Calu3 (cell line): ENCODE measurements at regions not wholly inside any gene's neighbourhood (a gene's known extent, or its start where the extent isn't known, plus 50 kb on each side); places are given as distances from the start of the nearest gene placed in this dataset.

Source experiments
- BruUV-seq: library from RNA; stranded (reverse); fragments of 400-500 nt; replicated peaks from 2 replicates; lab custom pipeline; 2021; lab: Mats Ljungman, UMichigan
- CTCF ChIA-PET: fragments of 300-600 bp; sonication (Branson Sonifier 250); formaldehyde crosslinking; loops from one replicate; lab custom pipeline; 2022; ENCODE audit warnings: antibody characterized with exemption; lab: Charles Lee
- DNase-seq: peaks from one replicate; pipeline ENCODE4 v3.0.0; 2022
- H3K27ac Mint-ChIP-seq: one replicate; pipeline ENCODE4 v1.8.0; 2022; ENCODE audit warnings: mixed read lengths; ENCODE audit not compliant: unreplicated experiment
- H3K27me3 Mint-ChIP-seq: one replicate; pipeline ENCODE4 v1.8.0; 2022; ENCODE audit warnings: mixed read lengths; ENCODE audit not compliant: unreplicated experiment
- H3K36me3 Mint-ChIP-seq: one replicate; pipeline ENCODE4 v1.8.0; 2022; ENCODE audit warnings: mild to moderate bottlenecking, moderate library complexity, mixed read lengths; ENCODE audit not compliant: insufficient read depth, unreplicated experiment
- H3K4me1 Mint-ChIP-seq: one replicate; pipeline ENCODE4 v1.8.0; 2022; ENCODE audit warnings: mild to moderate bottlenecking, low read depth, mixed read lengths; ENCODE audit not compliant: unreplicated experiment
- H3K4me3 Mint-ChIP-seq: one replicate; pipeline ENCODE4 v1.8.0; 2022; ENCODE audit warnings: mild to moderate bottlenecking, low read depth, moderate library complexity, mixed read lengths; ENCODE audit not compliant: unreplicated experiment
- H3K9me3 Mint-ChIP-seq: one replicate; pipeline ENCODE4 v1.8.0; 2022; ENCODE audit warnings: low read depth, mixed read lengths; ENCODE audit not compliant: unreplicated experiment
- CTCF ChIP-seq: fragments of 200-600 bp; IDR thresholded peaks from one replicate; pipeline ENCODE4 v1.8.0; 2022; ENCODE audit warnings: antibody characterized with exemption; ENCODE audit not compliant: unreplicated experiment
- intact Hi-C: fragments of 100-400 bp; cut with micrococcal nuclease; formaldehyde crosslinking; loops from one replicate; pipeline ENCODE4 v1.10.0; 2022; ENCODE audit not compliant: unreplicated experiment

GRCh38 chr7:49166441-49166840, 242.1 kb downstream of the CDC14C start:
- Mint-ChIP-seq H3K36me3 (no peaks in the 10 kb centered on the region), H3K27me3 (no peaks in the 10 kb centered on the region), H3K4me1 (no peaks in the 10 kb centered on the region), H3K9me3 (peaks cover 2% of the 10 kb centered on the region), H3K4me3 (no peak overlapping the region), H3K27ac (no peak overlapping the region)
- no peak for DNase-seq
- TF ChIP-seq CTCF = peak; percentile 10
- BruUV-seq = no TSS peak
- CTCF ChIA-PET = interaction anchor here (1.2 kb wide), 1 partner anchor 165 kb away, joined by 6 read pairs; no protein-coding TSS in a partner anchor
- intact Hi-C loops = loop anchor here (1.0 to 2.0 kb wide), 3 partner anchors 165 to 867 kb away; no protein-coding TSS in a partner anchor

- CTCF ChIA-PET = no interaction called here
- no peaks in the 10 kb centered on the region for H3K4me1 Mint-ChIP-seq
- no peak for DNase-seq
- TF ChIP-seq CTCF = no peak
- BruUV-seq = no TSS peak
- intact Hi-C loops = no loop called here
- H3K4me3 Mint-ChIP-seq = no peak overlapping the region
- H3K27ac Mint-ChIP-seq = no peak overlapping the region
- no peaks in the 10 kb centered on the region for H3K36me3 Mint-ChIP-seq
- no peaks in the 10 kb centered on the region for H3K27me3 Mint-ChIP-seq
- H3K9me3 Mint-ChIP-seq = peaks cover 6% of the 10 kb centered on the region
These were observed 248.3 kb downstream of the CDC14C start for GRCh38 chr7:49172639-49173038.

GRCh38 chr7:49174396-49174795, 250.0 kb downstream of the CDC14C start:
- Mint-ChIP-seq H3K9me3 (peaks cover 4% of the 10 kb centered on the region), H3K36me3 (no peaks in the 10 kb centered on the region), H3K27me3 (no peaks in the 10 kb centered on the region), H3K27ac (no peak overlapping the region), H3K4me1 (no peaks in the 10 kb centered on the region), H3K4me3 (no peak overlapping the region)
- BruUV-seq = no TSS peak
- DNase-seq = no peak
- intact Hi-C loops = no loop called here
- CTCF ChIA-PET = no interaction called here
- TF ChIP-seq CTCF = no peak

GRCh38 chr7:49187543-49188268, 263.4 kb downstream of the CDC14C start:
- no TSS peak for BruUV-seq
- peaks cover 2% of the 10 kb centered on the region for H3K9me3 Mint-ChIP-seq
- no peak for TF ChIP-seq CTCF
- intact Hi-C loops = loop anchor here (5.0 kb wide), 1 partner anchor 185 kb away; no protein-coding TSS in a partner anchor
- no peaks in the 10 kb centered on the region for H3K4me1 Mint-ChIP-seq
- CTCF ChIA-PET = interaction anchor here (0.7 kb wide), 1 partner anchor 410 kb away, joined by 3 read pairs; no protein-coding TSS in a partner anchor
- no peaks in the 10 kb centered on the region for H3K27me3 Mint-ChIP-seq
- H3K27ac Mint-ChIP-seq = no peak overlapping the region
- H3K4me3 Mint-ChIP-seq = no peak overlapping the region
- H3K36me3 Mint-ChIP-seq = no peaks in the 10 kb centered on the region
- peak; percentile 3 for DNase-seq
